SH-SY5Y (cell line): ENCODE measurements at regions not wholly inside any gene's neighbourhood (a gene's known extent, or its start where the extent isn't known, plus 50 kb on each side); places are given as distances from the start of the nearest gene placed in this dataset.

Experiments used
- GATA2 ChIP-seq: IDR thresholded peaks from 2 replicates; pipeline ENCODE4 v1.6.1; 2011; ENCODE audit warnings: mild to moderate bottlenecking, low read depth, low read length
- GATA3 ChIP-seq: IDR thresholded peaks from 2 replicates; pipeline ENCODE4 v1.6.1; 2011; ENCODE audit warnings: low read depth, mild to moderate bottlenecking, low read length, moderate library complexity

GRCh38 chr5:118692811-118693342 lies 295.5 kb downstream of the DTWD2 start:
- TF ChIP-seq GATA3 (no peak), GATA2 (no peak; the same call in 1 of the 2 replicates)
